ENCODE measurements at regions not wholly inside any gene's neighbourhood (a gene's known extent, or its start where the extent isn't known, plus 50 kb on each side); places are given as distances from the start of the nearest gene placed in this dataset.

DNA sequence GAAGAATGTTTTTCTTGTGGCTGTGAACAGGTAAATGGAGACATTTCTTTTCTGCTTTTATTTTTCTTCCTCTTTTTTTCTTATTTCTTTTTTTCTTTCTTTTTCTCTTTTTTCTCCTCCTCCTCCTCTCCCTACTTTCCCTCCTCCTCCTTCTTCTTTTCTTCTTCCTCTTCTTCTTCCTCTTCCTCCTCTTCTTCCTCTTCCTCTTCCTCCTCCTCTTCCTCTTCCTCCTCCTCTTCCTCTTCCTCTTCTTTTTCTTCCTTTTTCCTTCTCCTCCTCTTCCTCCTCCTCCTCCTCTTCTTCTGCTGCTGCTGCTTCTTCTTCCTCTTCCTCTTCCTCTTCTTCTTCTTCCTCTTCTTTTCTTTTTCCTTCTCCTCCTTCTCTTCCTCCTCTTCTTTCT, 65.3 kb upstream of the NTRK2 start:
- no peaks in the 10 kb centered on the region for H3K9me3 ChIP-seq (ENCODE audit: control insufficient read depth in 4 of 4, insufficient read depth in 3 of 4, low read length in 3 of 4)
- H3K27me3 ChIP-seq (ENCODE audit: control insufficient read depth in 3 of 3, insufficient read depth in 3 of 3, low read length in 2 of 3) = peaks cover 0 to 3% (median 0%) of the 10 kb centered on the region in 3 donors
- no peak overlapping the region for H3K27ac ChIP-seq (ENCODE audit: low read depth in 1 of 2, low read length in 1 of 2)
- no peak for DNase-seq
- no peaks in the 10 kb centered on the region for H3K36me3 ChIP-seq (ENCODE audit: control insufficient read depth in 4 of 4, insufficient read depth in 4 of 4, low read length in 4 of 4)
- H3K4me3 ChIP-seq = no peak overlapping the region
- TF ChIP-seq, protein P1, sequence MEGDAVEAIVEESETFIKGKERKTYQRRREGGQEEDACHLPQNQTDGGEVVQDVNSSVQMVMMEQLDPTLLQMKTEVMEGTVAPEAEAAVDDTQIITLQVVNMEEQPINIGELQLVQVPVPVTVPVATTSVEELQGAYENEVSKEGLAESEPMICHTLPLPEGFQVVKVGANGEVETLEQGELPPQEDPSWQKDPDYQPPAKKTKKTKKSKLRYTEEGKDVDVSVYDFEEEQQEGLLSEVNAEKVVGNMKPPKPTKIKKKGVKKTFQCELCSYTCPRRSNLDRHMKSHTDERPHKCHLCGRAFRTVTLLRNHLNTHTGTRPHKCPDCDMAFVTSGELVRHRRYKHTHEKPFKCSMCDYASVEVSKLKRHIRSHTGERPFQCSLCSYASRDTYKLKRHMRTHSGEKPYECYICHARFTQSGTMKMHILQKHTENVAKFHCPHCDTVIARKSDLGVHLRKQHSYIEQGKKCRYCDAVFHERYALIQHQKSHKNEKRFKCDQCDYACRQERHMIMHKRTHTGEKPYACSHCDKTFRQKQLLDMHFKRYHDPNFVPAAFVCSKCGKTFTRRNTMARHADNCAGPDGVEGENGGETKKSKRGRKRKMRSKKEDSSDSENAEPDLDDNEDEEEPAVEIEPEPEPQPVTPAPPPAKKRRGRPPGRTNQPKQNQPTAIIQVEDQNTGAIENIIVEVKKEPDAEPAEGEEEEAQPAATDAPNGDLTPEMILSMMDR (IDR thresholded peaks at IDR 0.05; ENCODE audit: control extremely low read depth, extremely low read depth) = no peak
- H3K4me1 ChIP-seq (ENCODE audit: control insufficient read depth in 5 of 5, insufficient read depth in 5 of 5, low read length in 5 of 5) = no peaks in the 10 kb centered on the region
- H3K9ac ChIP-seq (ENCODE audit: insufficient read depth in 1 of 2, low read length in 2 of 2) = no peak overlapping the region
- ATAC-seq (ENCODE audit: insufficient read depth, low FRiP score) = no peak

GRCh38 chr9:84609779-84610178, 59.8 kb upstream of the NTRK2 start:
- DNase-seq (no peak), ATAC-seq (ENCODE audit: insufficient read depth, low FRiP score) (no peak)
- Histone ChIP-seq H3K36me3 (ENCODE audit: control insufficient read depth in 4 of 4, insufficient read depth in 4 of 4, low read length in 4 of 4) (no peaks in the 10 kb centered on the region), H3K27ac (ENCODE audit: low read depth in 1 of 2, low read length in 1 of 2) (no peak overlapping the region), H3K4me1 (ENCODE audit: control insufficient read depth in 5 of 5, insufficient read depth in 5 of 5, low read length in 5 of 5) (no peaks in the 10 kb centered on the region), H3K9me3 (ENCODE audit: control insufficient read depth in 4 of 4, insufficient read depth in 3 of 4, low read length in 3 of 4) (peaks cover 0 to 8% (median under 1%) of the 10 kb centered on the region in 4 donors), H3K4me3 (no peak overlapping the region), H3K9ac (ENCODE audit: insufficient read depth in 1 of 2, low read length in 2 of 2) (no peak overlapping the region), H3K27me3 (ENCODE audit: control insufficient read depth in 3 of 3, insufficient read depth in 3 of 3, low read length in 2 of 3) (peaks cover 0 to 3% (median 0%) of the 10 kb centered on the region in 3 donors)
- TF ChIP-seq, protein P1 (IDR thresholded peaks at IDR 0.05; ENCODE audit: control extremely low read depth, extremely low read depth) = no peak

GRCh38 chr9:84613431-84613830, 56.1 kb upstream of the NTRK2 start:
- no peak for ATAC-seq (ENCODE audit: insufficient read depth, low FRiP score)
- Histone ChIP-seq H3K27me3 (ENCODE audit: control insufficient read depth in 3 of 3, insufficient read depth in 3 of 3, low read length in 2 of 3) (no peaks in the 10 kb centered on the region), H3K9ac (ENCODE audit: insufficient read depth in 1 of 2, low read length in 2 of 2) (no peak overlapping the region), H3K36me3 (ENCODE audit: control insufficient read depth in 4 of 4, insufficient read depth in 4 of 4, low read length in 4 of 4) (no peaks in the 10 kb centered on the region), H3K4me3 (no peak overlapping the region), H3K27ac (ENCODE audit: low read depth in 1 of 2, low read length in 1 of 2) (no peak overlapping the region), H3K4me1 (ENCODE audit: control insufficient read depth in 5 of 5, insufficient read depth in 5 of 5, low read length in 5 of 5) (no peaks in the 10 kb centered on the region), H3K9me3 (ENCODE audit: control insufficient read depth in 4 of 4, insufficient read depth in 3 of 4, low read length in 3 of 4) (peaks cover 0 to 8% (median under 1%) of the 10 kb centered on the region in 4 donors)
- DNase-seq = no peak
- TF ChIP-seq, protein P1 (IDR thresholded peaks at IDR 0.05; ENCODE audit: control extremely low read depth, extremely low read depth) = no peak
- 70 to 79% methylated on average over 2 of the region's 2 CpGs for WGBS, 2 donors

DNA sequence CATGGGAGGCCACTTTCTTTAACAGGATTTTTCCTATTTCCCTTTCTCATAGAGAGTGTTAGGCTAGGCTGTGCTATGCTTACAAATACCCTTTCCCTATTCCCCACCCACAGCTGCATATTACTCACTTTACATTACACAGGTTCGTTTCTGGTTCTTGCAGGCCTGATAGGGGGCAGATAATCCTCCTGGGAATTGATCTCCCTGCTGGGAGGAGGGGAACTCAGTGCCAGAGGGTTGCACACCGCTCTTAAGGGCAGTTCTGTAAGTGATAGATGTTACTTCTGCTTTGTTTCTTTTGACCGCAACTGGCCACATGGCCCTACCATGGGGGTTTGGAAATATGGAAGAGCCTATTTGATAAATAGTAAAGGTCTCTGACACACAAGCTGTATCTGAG, 54.0 kb upstream of the NTRK2 start:
- Histone ChIP-seq H3K36me3 (ENCODE audit: control insufficient read depth in 4 of 4, insufficient read depth in 4 of 4, low read length in 4 of 4) (no peaks in the 10 kb centered on the region), H3K4me3 (no peak overlapping the region), H3K4me1 (ENCODE audit: control insufficient read depth in 5 of 5, insufficient read depth in 5 of 5, low read length in 5 of 5) (no peaks in the 10 kb centered on the region), H3K9ac (ENCODE audit: insufficient read depth in 1 of 2, low read length in 2 of 2) (no peak overlapping the region), H3K27me3 (ENCODE audit: control insufficient read depth in 3 of 3, insufficient read depth in 3 of 3, low read length in 2 of 3) (no peaks in the 10 kb centered on the region), H3K9me3 (ENCODE audit: control insufficient read depth in 4 of 4, insufficient read depth in 3 of 4, low read length in 3 of 4) (peaks cover 0 to 6% (median under 1%) of the 10 kb centered on the region in 4 donors), H3K27ac (ENCODE audit: low read depth in 1 of 2, low read length in 1 of 2) (no peak overlapping the region)
- WGBS, 2 donors = 62 to 63% methylated on average over 3 of the region's 3 CpGs
- ATAC-seq (ENCODE audit: insufficient read depth, low FRiP score) (no peak), DNase-seq (no peak)
- TF ChIP-seq, protein P1 (IDR thresholded peaks at IDR 0.05; ENCODE audit: control extremely low read depth, extremely low read depth) = no peak

Measured in lung (tissue), 11 donors.